Mammary epithelial cell (primary cell): ENCODE measurements at regions not wholly inside any gene's neighbourhood (a gene's known extent, or its start where the extent isn't known, plus 50 kb on each side); places are given as distances from the start of the nearest gene placed in this dataset.

Experiments
- EZH2 ChIP-seq: IDR thresholded peaks from 2 replicates; pipeline ENCODE4 v1.6.1; 2012; ENCODE audit warnings: low read length, inconsistent platforms, borderline replicate concordance
- TF ChIP-seq, protein P1 (sequence below), 2 donors: IDR thresholded peaks in 1 of 2; conservative IDR thresholded peaks in 1 of 2; 2 replicates each; pipeline ENCODE4 v1.5.1; 2011 to 2012; ENCODE audit warnings: inconsistent platforms in 2 of 2, low read length in 2 of 2, mild to moderate bottlenecking in 2 of 2, control low read depth in 1 of 2, low read depth in 1 of 2; ENCODE audit not compliant: insufficient read depth in 1 of 2; ENCODE audit errors: extremely low read depth in 1 of 2

DNA sequence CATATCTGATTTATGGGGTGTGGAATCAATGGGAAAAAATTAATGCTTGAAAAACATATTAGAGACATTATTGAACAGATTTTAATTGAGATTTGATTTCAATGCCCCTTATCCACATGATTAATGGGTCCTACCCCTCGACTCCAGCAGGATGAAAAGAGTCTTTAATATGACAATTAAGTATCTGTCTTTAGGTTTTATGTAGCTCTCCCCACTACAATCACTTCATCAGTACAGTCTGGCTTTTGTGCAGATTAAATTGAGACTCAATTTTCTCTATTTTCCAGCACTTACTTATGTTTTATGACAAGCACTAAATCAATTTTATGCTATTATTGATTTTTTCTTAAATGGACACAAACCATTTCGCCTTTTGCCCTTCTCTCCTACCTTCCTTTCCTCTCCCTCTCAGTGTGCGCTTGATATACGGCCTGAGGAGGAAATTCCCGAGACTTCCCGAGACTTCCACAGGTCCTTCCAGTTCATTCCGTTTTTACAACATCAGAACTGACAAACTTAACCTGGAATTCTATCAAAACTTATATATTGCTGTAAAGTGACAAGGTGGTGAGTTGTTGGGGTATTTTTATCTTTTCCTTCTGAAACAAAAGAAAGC lies 555.1 kb upstream of the SALL3 start:
- TF ChIP-seq, protein P1, sequence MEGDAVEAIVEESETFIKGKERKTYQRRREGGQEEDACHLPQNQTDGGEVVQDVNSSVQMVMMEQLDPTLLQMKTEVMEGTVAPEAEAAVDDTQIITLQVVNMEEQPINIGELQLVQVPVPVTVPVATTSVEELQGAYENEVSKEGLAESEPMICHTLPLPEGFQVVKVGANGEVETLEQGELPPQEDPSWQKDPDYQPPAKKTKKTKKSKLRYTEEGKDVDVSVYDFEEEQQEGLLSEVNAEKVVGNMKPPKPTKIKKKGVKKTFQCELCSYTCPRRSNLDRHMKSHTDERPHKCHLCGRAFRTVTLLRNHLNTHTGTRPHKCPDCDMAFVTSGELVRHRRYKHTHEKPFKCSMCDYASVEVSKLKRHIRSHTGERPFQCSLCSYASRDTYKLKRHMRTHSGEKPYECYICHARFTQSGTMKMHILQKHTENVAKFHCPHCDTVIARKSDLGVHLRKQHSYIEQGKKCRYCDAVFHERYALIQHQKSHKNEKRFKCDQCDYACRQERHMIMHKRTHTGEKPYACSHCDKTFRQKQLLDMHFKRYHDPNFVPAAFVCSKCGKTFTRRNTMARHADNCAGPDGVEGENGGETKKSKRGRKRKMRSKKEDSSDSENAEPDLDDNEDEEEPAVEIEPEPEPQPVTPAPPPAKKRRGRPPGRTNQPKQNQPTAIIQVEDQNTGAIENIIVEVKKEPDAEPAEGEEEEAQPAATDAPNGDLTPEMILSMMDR (conservative IDR thresholded peaks at IDR 0.05 in 1 of 2, IDR thresholded peaks at IDR 0.05 in 1 of 2; ENCODE audit: extremely low read depth in 1 of 2, insufficient read depth in 1 of 2, low read depth in 1 of 2, low read length in 2 of 2), result no peak
- no peak for TF ChIP-seq EZH2
